ENCODE measurements at regions not wholly inside any gene's neighbourhood (a gene's known extent, or its start where the extent isn't known, plus 50 kb on each side); places are given as distances from the start of the nearest gene placed in this dataset.

DNA sequence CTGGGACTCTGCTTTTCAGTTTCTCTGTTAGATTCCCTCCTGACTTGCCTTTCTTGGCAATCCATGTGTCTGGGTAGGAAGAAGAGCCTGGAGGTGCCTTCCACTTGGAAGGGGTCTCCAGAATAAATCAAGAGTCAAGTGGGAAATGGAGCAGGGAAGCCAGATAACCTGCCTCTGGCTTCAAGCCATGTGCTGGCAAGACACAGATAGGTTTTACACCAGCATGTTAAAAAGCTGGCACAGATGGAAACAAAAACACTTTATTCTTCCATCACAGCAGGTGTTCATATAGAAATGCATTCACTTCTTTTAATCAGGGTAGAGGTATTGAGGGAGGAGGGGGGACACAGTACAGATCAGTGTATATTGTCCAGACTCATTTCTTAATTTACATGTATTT lies 356.9 kb upstream of the RUNX1 start:
- TF ChIP-seq, protein P1, sequence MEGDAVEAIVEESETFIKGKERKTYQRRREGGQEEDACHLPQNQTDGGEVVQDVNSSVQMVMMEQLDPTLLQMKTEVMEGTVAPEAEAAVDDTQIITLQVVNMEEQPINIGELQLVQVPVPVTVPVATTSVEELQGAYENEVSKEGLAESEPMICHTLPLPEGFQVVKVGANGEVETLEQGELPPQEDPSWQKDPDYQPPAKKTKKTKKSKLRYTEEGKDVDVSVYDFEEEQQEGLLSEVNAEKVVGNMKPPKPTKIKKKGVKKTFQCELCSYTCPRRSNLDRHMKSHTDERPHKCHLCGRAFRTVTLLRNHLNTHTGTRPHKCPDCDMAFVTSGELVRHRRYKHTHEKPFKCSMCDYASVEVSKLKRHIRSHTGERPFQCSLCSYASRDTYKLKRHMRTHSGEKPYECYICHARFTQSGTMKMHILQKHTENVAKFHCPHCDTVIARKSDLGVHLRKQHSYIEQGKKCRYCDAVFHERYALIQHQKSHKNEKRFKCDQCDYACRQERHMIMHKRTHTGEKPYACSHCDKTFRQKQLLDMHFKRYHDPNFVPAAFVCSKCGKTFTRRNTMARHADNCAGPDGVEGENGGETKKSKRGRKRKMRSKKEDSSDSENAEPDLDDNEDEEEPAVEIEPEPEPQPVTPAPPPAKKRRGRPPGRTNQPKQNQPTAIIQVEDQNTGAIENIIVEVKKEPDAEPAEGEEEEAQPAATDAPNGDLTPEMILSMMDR (IDR thresholded peaks at IDR 0.05), result no peak

GRCh38 chr21:35404247-35404646 lies 355.1 kb upstream of the RUNX1 start:
- TF ChIP-seq, protein P1 (IDR thresholded peaks at IDR 0.05), result no peak

DNA sequence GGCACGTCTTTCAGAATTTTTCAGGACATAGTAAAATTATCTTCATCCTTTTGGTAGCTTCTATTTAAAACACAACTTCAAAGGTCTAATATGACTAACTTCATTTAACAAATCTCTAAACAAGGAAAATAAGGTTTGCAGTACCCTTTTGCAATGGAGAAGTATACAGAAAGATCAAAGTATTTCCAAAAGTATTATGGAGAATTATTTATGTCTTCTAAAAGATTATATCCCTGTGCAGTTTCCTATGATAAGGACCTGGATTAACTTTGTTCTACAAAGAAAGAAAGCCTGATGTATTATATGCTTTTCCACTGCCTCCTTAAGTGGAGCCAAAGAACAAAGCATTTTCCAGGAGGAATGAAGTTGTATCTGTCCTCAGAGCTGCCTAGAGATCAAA lies 353.0 kb upstream of the RUNX1 start:
- TF ChIP-seq, protein P1 (IDR thresholded peaks at IDR 0.05), result no peak

GRCh38 chr21:35401476-35401875 lies 352.4 kb upstream of the RUNX1 start:
- TF ChIP-seq, protein P1 (IDR thresholded peaks at IDR 0.05), result no peak

DNA sequence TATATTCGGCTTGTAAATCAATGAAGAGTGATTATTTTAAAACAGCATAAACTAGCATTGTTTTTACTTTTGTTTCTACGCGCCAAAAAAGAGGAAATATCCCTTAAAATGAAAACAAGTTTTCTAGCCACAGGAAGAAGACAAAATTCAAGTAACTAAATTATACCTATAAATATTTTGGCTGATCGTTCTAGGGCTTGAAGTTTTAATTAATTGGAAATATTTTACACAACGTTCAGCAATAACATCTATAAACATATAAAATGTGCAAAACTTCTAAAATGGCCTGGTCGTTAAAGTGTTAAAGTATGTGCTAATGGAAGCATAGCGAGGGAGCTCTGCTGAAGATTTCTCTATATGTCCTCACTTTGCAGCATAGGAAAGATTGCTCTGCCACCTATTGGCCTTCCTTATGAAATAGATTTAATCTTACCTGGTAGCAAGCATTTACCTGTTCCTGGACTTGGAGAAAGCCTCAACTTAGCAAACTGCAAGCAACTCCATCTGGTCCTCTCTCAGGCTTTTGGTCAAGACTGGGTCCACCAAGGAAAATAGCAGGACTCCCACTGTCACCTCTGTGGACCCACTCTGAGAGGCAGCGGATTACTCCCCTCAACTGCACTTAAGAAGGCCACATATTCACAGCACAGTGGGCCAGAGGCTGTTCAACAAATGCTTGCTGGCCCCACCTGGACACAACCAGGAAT lies 351.3 kb upstream of the RUNX1 start:
- TF ChIP-seq, protein P1 (IDR thresholded peaks at IDR 0.05), result peak; percentile 52

DNA sequence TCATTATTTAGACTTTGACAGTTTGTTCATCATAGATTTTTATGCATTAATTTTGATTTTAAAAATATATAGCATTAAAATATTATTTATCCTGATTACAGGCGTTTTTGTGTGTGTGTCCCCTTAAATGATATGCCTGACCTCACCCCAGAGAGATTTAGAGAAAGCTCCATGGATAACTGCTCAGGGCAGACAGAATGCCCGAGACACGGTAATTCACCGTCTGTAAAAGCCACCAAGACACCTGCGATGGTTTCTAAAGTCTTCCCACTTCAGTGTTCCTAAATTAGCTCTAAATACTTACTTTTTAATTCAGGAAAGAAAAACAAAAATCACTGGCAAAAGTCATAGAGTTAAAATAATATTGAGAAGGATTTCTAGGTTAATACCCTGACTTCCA lies 350.6 kb upstream of the RUNX1 start:
- TF ChIP-seq, protein P1 (IDR thresholded peaks at IDR 0.05), result no peak

DNA sequence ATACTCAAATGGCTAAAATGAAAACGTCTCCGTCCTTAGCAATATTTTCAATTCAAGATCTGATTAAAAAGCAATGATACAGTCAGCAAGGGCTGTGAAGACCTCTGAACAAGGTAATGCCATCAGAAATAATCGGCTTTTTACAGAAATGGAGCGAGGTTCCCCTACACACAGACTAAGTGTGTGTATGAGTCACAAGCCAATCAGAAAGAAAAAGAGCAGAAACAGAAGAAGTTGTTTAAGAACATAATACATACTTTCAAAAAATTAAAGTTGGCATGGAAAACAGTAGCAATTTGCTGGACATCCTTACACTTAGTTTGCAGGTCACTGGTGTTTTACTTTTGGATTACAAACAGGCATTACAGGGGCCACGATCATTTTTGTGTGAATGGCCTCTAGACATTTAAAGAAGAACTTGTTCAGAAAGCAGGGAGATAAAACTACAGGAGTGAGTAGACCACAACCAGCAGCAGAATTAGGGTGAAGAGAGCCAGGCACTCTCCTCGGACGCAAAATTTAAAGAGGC lies 350.0 kb upstream of the RUNX1 start:
- TF ChIP-seq, protein P1 (IDR thresholded peaks at IDR 0.05), result no peak
